ENCODE measurements at regions not wholly inside any gene's neighbourhood (a gene's known extent, or its start where the extent isn't known, plus 50 kb on each side); places are given as distances from the start of the nearest gene placed in this dataset.

DNA sequence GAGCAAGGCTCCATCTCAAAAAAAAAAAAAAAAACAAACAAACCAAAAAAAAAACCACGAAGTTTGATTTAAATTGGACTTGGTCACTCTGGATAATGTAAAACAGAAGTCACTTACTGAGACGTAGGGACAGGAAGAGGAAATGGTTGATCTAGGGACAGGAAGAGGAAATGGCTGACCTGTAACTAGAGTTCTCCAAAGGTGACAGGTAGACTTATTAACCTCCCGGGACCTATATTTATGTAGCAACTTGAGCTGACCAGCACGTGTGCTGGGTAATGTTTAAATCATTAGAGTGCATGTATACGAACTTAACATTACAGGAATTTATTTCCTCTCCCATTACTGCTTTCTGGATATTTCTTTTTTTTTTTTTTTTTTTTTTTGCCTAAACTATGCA is 81.5 kb upstream of the DHX40 start:
- Mint-ChIP-seq H3K4me3 (no peak overlapping the region), H3K4me1 (ENCODE audit: low read depth) (peaks cover 3% of the 10 kb centered on the region), H3K36me3 (ENCODE audit: low read depth) (no peaks in the 10 kb centered on the region), H3K27me3 (ENCODE audit: low read depth) (no peaks in the 10 kb centered on the region), H3K27ac (no peak overlapping the region), H3K9me3 (no peaks in the 10 kb centered on the region)
- intact Hi-C loops (cut with micrococcal nuclease), result no loop called here
- CTCF ChIA-PET, result no interaction called here
- DNase-seq, result no peak

DNA sequence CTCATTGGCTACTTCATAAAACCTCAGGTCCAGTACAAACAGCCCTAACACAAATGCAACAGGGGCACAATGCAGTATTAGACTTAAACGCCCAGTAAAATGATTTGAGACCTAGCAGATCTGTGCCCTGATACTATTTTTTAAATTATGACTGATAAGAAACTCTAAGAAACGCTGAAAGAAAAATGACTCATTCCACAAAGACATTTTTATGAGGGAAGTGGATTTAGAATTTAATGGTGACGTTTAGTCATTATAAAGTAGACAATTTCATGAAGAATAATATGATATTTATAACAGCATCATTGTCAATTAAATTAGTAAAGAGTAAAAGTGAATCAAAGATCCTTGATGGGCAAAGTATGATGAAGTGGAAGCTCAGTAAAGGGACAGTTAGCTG is 80.4 kb upstream of the DHX40 start:
- Mint-ChIP-seq H3K36me3 (ENCODE audit: low read depth) (no peaks in the 10 kb centered on the region), H3K27me3 (ENCODE audit: low read depth) (no peaks in the 10 kb centered on the region), H3K4me3 (no peak overlapping the region), H3K4me1 (ENCODE audit: low read depth) (peaks cover 3% of the 10 kb centered on the region), H3K27ac (no peak overlapping the region), H3K9me3 (no peaks in the 10 kb centered on the region)
- CTCF ChIA-PET, result interaction anchor here (0.6 kb wide), 1 partner anchor 938 kb away, joined by 5 read pairs; no protein-coding TSS in a partner anchor
- intact Hi-C loops (cut with micrococcal nuclease), result no loop called here
- no peak for DNase-seq

DNA sequence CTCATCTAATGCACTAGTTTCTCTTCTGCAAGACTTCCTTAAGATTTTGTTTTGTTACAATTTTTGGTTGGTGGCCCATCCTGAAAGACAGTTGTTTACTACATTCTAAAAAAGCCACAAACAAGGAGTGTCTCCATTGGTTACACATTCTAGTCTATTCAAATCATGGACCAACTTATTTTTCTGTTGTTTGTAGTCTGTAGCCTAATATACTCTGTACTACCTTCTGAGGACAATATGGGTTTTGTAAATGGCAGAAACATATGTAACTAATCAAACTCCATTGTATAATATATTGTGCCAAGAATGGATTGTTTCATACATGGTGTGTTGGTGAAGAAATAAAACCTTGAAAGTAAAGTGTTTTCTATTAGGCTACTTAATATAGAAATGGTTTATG is 79.5 kb upstream of the DHX40 start:
- Mint-ChIP-seq H3K9me3 (no peaks in the 10 kb centered on the region), H3K27ac (no peak overlapping the region), H3K4me1 (ENCODE audit: low read depth) (peaks cover 3% of the 10 kb centered on the region), H3K27me3 (ENCODE audit: low read depth) (no peaks in the 10 kb centered on the region), H3K4me3 (no peak overlapping the region), H3K36me3 (ENCODE audit: low read depth) (no peaks in the 10 kb centered on the region)
- DNase-seq, result no peak
- intact Hi-C loops (cut with micrococcal nuclease), result no loop called here
- CTCF ChIA-PET, result interaction anchor here (1.0 kb wide), 1 partner anchor 44 kb away, joined by 3 read pairs; no protein-coding TSS in a partner anchor

DNA sequence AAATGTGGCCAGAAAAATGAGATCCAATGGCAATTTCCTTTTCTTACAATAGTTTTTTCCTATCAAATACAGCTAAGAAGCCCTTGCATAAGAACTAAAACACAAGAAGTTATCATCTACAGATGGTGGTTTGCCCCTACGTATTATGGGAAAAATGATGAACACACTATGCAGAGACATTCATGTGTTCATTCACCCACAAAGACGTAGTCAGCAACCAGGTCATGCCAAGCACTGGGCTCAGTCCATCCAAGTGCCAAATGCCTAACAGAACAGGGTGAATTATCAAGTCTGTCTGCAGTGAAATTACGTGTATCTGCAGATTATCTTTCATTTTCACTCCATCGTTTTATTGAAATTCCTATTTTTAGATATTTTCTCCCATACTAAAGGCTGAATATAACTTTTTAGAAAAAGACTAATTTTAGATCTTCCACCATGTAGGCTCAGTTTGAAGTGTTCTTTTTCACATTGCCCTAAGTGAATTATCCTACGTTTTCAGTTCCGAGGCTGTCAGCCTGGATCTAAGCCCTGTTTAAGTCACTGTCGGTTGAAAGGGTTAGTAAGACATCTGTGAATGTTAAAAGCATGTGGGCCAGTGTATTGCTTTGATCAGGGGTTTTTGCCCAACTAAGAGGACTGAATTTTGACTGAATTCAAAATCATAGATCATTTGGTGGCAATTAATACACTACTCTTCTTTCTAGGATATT is 78.1 kb upstream of the DHX40 start:
- Mint-ChIP-seq H3K36me3 (ENCODE audit: low read depth) (no peaks in the 10 kb centered on the region), H3K4me3 (no peak overlapping the region), H3K27ac (no peak overlapping the region), H3K27me3 (ENCODE audit: low read depth) (no peaks in the 10 kb centered on the region), H3K9me3 (no peaks in the 10 kb centered on the region), H3K4me1 (ENCODE audit: low read depth) (peaks cover 3% of the 10 kb centered on the region)
- CTCF ChIA-PET, result interaction anchor here (0.7 kb wide), 1 partner anchor 1989 kb away, joined by 3 read pairs; no protein-coding TSS in a partner anchor
- no peak for DNase-seq
- intact Hi-C loops (cut with micrococcal nuclease), result no loop called here

DNA sequence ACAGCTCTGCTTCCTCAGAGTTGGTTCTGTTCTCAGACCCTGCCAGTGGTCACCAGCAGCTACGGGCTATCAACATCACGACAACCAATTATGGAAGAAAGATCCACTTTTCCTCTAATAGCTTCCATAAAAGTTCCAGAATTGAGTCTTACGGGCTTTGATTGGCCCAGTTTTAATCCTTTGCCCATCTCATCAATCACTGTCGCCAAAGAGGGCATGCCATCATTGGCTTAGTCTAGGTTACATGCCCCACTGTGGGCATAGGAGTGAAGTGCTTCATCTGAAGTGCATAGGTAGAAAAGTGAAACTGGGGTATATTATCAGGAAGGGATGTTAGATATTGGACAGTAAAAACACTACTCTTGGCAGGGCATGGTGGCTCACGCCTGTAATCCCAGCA is 76.6 kb upstream of the DHX40 start:
- Mint-ChIP-seq H3K4me1 (ENCODE audit: low read depth) (peaks cover 1% of the 10 kb centered on the region), H3K27me3 (ENCODE audit: low read depth) (no peaks in the 10 kb centered on the region), H3K4me3 (no peak overlapping the region), H3K36me3 (ENCODE audit: low read depth) (no peaks in the 10 kb centered on the region), H3K9me3 (no peaks in the 10 kb centered on the region), H3K27ac (no peak overlapping the region)
- DNase-seq, result no peak
- intact Hi-C loops (cut with micrococcal nuclease), result no loop called here
- CTCF ChIA-PET, result interaction anchor here (0.8 kb wide), 1 partner anchor 173 kb away, joined by 5 read pairs; no protein-coding TSS in a partner anchor

DNA sequence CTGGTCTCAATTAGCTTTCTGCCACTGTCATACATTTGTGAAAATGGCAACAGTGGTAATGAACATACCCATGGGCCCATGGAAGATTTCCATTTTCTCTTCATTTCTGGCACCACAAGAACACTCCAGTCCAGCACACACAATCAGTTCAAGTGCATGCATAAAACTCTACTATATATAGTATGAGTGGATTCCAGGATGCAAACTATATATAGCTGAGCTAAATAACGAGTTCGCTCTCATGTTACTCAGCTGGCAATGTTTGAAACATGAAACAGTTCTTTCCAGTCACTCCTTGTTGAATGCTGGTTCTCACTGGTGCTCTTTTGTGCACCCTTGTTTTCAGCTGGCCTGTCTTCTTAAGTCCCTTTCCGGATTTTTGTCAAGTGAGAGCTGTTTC is 75.2 kb upstream of the DHX40 start:
- Mint-ChIP-seq H3K4me1 (ENCODE audit: low read depth) (no peaks in the 10 kb centered on the region), H3K36me3 (ENCODE audit: low read depth) (no peaks in the 10 kb centered on the region), H3K4me3 (no peak overlapping the region), H3K27me3 (ENCODE audit: low read depth) (no peaks in the 10 kb centered on the region), H3K27ac (no peak overlapping the region), H3K9me3 (no peaks in the 10 kb centered on the region)
- CTCF ChIA-PET, result interaction anchor here (0.6 to 0.9 kb wide), 3 partner anchors 70 to 279 kb away, joined by 3 to 4 read pairs (median 4); no protein-coding TSS in a partner anchor
- intact Hi-C loops (cut with micrococcal nuclease), result no loop called here
- DNase-seq, result no peak

DNA sequence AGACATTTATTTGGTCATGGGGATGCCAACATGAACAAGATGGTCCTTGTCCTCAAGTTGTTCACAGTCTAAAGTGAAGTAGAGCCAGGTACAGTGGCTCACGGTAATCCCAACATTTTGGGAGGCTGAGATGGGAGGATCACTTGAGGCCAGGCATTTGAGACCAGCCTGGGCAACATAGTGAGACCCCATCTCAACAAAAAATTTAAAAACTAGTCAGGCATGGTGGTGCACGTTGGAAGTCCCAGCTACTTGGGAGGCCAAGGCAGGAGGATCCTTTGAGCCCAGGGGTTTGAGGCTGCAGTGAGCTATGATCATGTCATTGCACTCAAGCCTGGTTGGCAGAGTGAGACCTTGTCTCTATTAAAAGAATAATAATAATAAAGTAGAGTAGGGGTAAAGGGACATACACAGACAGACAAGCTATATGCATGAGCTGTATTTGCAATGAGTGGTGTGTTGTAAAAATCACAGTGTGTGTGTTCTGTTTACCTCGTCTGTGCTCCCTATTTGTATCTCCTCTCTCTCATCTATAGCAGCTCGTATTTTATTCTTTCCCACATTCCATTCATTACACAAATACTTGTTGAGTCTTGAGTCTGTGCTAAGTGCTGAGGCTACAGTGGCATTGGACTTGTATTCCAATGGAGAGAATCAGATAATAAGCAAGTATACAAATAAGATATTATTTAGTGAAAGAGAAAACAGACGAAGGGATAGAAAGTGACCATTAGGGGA is 73.9 kb upstream of the DHX40 start:
- CTCF ChIA-PET, result interaction anchor here (0.6 kb wide), 1 partner anchor 184 kb away, joined by 4 read pairs; no protein-coding TSS in a partner anchor
- Mint-ChIP-seq H3K27ac (no peak overlapping the region), H3K4me3 (no peak overlapping the region), H3K36me3 (ENCODE audit: low read depth) (no peaks in the 10 kb centered on the region), H3K9me3 (no peaks in the 10 kb centered on the region), H3K27me3 (ENCODE audit: low read depth) (no peaks in the 10 kb centered on the region), H3K4me1 (ENCODE audit: low read depth) (no peaks in the 10 kb centered on the region)
- intact Hi-C loops (cut with micrococcal nuclease), result no loop called here
- DNase-seq, result no peak

DNA sequence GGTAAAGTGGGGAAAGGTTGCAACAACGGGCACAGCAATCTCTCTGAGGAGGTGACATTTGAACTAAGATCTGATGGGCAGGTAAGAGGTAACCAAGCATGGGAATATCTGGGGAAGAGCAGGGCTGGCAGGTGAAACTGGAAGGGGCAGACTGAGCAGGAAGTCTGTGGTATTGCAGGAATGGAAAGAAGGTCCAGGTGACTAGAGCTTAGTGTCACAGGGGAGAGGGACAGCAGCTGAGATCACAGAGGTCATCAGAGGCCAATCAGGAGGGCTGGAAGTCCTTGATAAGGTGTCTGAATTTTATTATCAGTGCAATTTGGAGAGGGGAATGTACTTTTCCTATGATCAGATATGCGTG is 73.3 kb upstream of the DHX40 start:
- CTCF ChIA-PET, result interaction anchor here (0.6 kb wide), 1 partner anchor 184 kb away, joined by 4 read pairs; no protein-coding TSS in a partner anchor
- no peaks in the 10 kb centered on the region for H3K27me3 Mint-ChIP-seq (ENCODE audit: low read depth)
- intact Hi-C loops (cut with micrococcal nuclease), result no loop called here
- no peaks in the 10 kb centered on the region for H3K9me3 Mint-ChIP-seq
- H3K36me3 Mint-ChIP-seq (ENCODE audit: low read depth), result no peaks in the 10 kb centered on the region
- DNase-seq, result no peak
- H3K4me3 Mint-ChIP-seq, result no peak overlapping the region
- H3K4me1 Mint-ChIP-seq (ENCODE audit: low read depth), result no peaks in the 10 kb centered on the region
- H3K27ac Mint-ChIP-seq, result no peak overlapping the region

DNA sequence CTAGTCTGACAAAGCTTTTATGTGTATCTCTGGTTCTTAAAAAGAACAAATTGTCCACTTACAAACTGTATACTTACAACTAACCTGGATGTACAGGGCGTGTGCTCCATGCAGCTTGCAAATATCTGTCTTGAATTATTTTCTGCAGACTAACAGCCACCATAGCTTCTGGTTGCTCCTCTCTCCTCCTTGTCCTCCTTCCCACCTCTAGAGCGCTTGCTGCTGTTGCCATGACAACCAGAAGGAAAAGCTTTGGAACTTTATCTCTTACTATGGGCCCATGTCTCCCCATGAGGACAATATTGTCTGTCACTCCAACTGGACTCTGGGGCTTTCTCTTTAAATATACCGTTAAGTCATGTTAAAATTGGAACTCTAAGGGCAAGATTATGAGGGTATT is 71.5 kb upstream of the DHX40 start:
- intact Hi-C loops (cut with micrococcal nuclease), result no loop called here
- CTCF ChIA-PET, result no interaction called here
- no peak overlapping the region for H3K27ac Mint-ChIP-seq
- no peaks in the 10 kb centered on the region for H3K4me1 Mint-ChIP-seq (ENCODE audit: low read depth)
- no peak for DNase-seq
- no peak overlapping the region for H3K4me3 Mint-ChIP-seq
- no peaks in the 10 kb centered on the region for H3K27me3 Mint-ChIP-seq (ENCODE audit: low read depth)
- no peaks in the 10 kb centered on the region for H3K36me3 Mint-ChIP-seq (ENCODE audit: low read depth)
- H3K9me3 Mint-ChIP-seq, result no peaks in the 10 kb centered on the region

DNA sequence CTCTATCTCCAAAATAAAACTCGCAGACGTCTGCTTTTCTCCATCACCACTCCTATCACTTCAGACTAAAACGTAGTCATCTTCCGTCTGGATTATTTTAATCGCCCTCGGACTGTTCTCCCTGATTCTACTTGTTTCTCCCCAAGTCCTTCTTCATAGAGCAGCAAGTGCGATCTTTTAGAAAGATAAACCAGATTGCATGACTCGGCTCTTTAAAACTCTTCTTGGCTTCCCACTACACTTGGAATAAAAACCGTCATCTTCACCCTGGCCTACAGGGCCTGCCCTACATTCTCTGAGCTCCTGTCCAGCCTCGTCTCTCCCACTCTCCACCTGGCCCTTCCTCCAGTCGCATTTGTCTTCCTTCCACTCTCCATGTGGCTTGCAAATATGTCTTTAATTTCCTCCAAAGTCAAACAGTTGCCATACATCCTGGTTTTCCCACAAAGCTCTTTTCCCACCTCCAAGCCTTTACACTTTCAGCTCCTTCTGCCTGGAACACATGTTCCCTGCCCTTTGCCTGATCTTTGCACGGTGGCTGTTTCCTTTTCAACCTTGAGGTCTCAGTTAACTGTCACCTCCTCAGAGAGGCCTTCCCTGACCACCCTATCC is 70.5 kb upstream of the DHX40 start:
- Mint-ChIP-seq H3K36me3 (ENCODE audit: low read depth) (no peaks in the 10 kb centered on the region), H3K4me3 (no peak overlapping the region), H3K27ac (no peak overlapping the region), H3K4me1 (ENCODE audit: low read depth) (no peaks in the 10 kb centered on the region), H3K9me3 (no peaks in the 10 kb centered on the region), H3K27me3 (ENCODE audit: low read depth) (no peaks in the 10 kb centered on the region)
- CTCF ChIA-PET, result no interaction called here
- no peak for DNase-seq
- intact Hi-C loops (cut with micrococcal nuclease), result no loop called here

DNA sequence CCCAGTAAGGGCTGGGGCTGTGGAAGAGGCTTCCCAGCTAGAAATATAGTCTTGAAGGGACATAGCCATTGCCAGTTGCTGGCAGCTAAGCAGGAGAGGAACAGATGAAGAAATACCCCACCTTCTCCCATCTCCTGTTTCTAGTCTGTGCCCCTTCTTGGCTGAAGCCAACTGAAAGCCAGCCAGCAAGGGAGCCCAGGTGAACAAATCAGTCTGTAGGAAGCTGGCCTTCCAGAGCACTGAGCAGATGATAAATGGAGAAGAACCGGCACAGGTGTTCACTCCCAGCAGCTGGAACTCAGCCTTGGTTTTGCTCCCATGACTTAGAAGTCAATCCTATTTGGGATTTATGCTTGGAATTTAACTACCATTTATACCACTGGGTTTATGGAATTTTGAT is 69.2 kb upstream of the DHX40 start:
- no peaks in the 10 kb centered on the region for H3K36me3 Mint-ChIP-seq (ENCODE audit: low read depth)
- H3K27me3 Mint-ChIP-seq (ENCODE audit: low read depth), result no peaks in the 10 kb centered on the region
- CTCF ChIA-PET, result no interaction called here
- H3K4me3 Mint-ChIP-seq, result no peak overlapping the region
- H3K27ac Mint-ChIP-seq, result no peak overlapping the region
- H3K9me3 Mint-ChIP-seq, result no peaks in the 10 kb centered on the region
- DNase-seq, result no peak
- H3K4me1 Mint-ChIP-seq (ENCODE audit: low read depth), result no peaks in the 10 kb centered on the region
- intact Hi-C loops (cut with micrococcal nuclease), result no loop called here

DNA sequence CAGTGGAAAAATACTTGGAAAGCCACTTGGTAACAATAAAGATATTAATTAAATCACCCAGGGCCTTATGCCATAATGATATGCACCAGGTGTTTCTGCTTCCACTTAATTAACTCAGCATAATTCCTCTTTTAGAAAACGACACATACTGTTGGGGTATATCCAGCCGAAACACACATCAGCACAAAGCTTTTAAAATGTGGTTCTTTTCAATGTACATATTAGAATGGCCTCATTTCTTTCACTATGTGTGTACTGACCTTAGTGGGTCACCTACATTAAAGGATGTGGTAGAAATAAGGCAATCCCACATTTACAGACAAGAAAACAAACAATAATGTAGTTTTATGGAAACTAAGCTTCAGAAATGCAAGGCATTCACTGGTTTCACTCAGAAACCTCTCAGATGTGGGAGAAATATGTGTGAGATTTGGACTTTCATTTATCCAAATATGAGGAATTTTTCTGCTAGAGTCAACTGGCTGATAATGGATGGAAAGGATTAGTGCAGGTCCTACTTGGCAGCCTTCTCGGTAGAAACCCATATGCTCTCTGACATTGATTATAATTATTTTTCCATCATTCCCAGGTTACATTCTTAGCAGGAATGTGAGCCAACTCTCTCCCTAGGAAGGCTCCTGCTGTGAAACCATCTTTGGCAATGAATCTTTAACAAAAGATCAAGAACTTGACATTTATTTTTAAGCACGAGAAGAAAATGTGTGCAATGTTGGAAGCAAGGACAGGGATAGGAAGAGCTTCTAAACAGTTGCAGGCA is 66.7 kb upstream of the DHX40 start:
- H3K36me3 Mint-ChIP-seq (ENCODE audit: low read depth), result no peaks in the 10 kb centered on the region
- CTCF ChIA-PET, result interaction anchor here (1.0 kb wide), 1 partner anchor 171 kb away, joined by 3 read pairs; no protein-coding TSS in a partner anchor

More for the DNA sequence above, 66.7 kb upstream of the DHX40 start:
- intact Hi-C loops (cut with micrococcal nuclease), result no loop called here
- Mint-ChIP-seq H3K27me3 (ENCODE audit: low read depth) (no peaks in the 10 kb centered on the region), H3K9me3 (no peaks in the 10 kb centered on the region), H3K4me1 (ENCODE audit: low read depth) (no peaks in the 10 kb centered on the region), H3K27ac (no peak overlapping the region), H3K4me3 (no peak overlapping the region)
- DNase-seq, result no peak

All from activated naive CD4-positive, alpha-beta T cell treated with anti-CD3 and anti-CD28 coated beads for 36 hours (primary cell).